Colonic mucosa (tissue), 4 donors: ENCODE measurements at regions not wholly inside any gene's neighbourhood (a gene's known extent, or its start where the extent isn't known, plus 50 kb on each side); places are given as distances from the start of the nearest gene placed in this dataset.

Source experiments
- DNase-seq: peaks from one replicate; pipeline ENCODE4 v3.0.0-alpha.2; 2020
- H3K27ac ChIP-seq: fragments of 200-600 bp; one replicate; pipeline ENCODE4 v1.8.0; 2021
- H3K27me3 ChIP-seq: fragments of 200-600 bp; one replicate; pipeline ENCODE4 v1.8.0; 2021
- H3K36me3 ChIP-seq: fragments of 200-600 bp; one replicate; pipeline ENCODE4 v1.8.0; 2021
- H3K4me1 ChIP-seq: fragments of 200-600 bp; one replicate; pipeline ENCODE4 v1.8.0; 2021; ENCODE audit warnings: mild to moderate bottlenecking
- H3K4me3 ChIP-seq: fragments of 200-600 bp; one replicate; pipeline ENCODE4 v1.8.0; 2021
- H3K9ac ChIP-seq, 2 donors: one replicate each; pipeline ENCODE4 v1.7.0; 2013; ENCODE audit warnings: control low read depth in 2 of 2, low read depth in 2 of 2, low read length in 2 of 2
- H3K9me3 ChIP-seq: fragments of 200-600 bp; one replicate; pipeline ENCODE4 v1.8.0; 2021
- intact Hi-C: fragments of 100-400 bp; cut with DNase I; formaldehyde crosslinking; loops from one replicate; pipeline ENCODE4 v1.14.1; 2022
- TF ChIP-seq, protein P1 (sequence below): fragments of 200-600 bp; IDR thresholded peaks from one replicate; pipeline ENCODE4 v1.8.0; 2022; ENCODE audit warnings: antibody characterized with exemption, mild to moderate bottlenecking
- donor health status: healthy.
- donor health status: DM: no; HTN: no; CAD: no.
- donor health status: DM: no; HTN: no; CAD: no.

DNA sequence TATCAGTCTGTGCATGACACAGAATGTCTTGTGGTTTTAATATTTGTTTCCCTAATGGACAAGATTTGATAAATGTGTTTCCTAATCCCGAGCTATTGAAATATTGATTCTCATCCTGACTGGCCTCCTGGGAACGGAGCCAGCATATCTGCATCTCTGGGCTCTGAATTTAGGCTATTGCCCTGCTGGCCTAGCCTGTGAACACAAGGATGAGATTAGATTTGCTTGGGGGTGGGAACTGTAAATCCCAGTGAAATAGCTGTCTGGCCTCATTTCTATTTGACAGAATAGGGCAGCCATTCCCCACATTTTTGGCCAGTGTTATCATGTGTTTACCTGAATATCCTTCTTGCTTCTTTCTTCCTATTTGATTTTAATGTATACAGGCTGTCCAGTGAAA, 198.4 kb upstream of the SOX4 start:
- H3K9ac ChIP-seq, result no peak overlapping the region
- no peak overlapping the region for H3K27ac ChIP-seq
- TF ChIP-seq, protein P1, sequence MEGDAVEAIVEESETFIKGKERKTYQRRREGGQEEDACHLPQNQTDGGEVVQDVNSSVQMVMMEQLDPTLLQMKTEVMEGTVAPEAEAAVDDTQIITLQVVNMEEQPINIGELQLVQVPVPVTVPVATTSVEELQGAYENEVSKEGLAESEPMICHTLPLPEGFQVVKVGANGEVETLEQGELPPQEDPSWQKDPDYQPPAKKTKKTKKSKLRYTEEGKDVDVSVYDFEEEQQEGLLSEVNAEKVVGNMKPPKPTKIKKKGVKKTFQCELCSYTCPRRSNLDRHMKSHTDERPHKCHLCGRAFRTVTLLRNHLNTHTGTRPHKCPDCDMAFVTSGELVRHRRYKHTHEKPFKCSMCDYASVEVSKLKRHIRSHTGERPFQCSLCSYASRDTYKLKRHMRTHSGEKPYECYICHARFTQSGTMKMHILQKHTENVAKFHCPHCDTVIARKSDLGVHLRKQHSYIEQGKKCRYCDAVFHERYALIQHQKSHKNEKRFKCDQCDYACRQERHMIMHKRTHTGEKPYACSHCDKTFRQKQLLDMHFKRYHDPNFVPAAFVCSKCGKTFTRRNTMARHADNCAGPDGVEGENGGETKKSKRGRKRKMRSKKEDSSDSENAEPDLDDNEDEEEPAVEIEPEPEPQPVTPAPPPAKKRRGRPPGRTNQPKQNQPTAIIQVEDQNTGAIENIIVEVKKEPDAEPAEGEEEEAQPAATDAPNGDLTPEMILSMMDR, result no peak
- H3K9me3 ChIP-seq, result no peaks in the 10 kb centered on the region
- no peak for DNase-seq
- no peaks in the 10 kb centered on the region for H3K27me3 ChIP-seq
- no peak overlapping the region for H3K4me3 ChIP-seq
- H3K36me3 ChIP-seq, result no peaks in the 10 kb centered on the region
- H3K4me1 ChIP-seq, result no peaks in the 10 kb centered on the region
- intact Hi-C loops, result no loop called here

DNA sequence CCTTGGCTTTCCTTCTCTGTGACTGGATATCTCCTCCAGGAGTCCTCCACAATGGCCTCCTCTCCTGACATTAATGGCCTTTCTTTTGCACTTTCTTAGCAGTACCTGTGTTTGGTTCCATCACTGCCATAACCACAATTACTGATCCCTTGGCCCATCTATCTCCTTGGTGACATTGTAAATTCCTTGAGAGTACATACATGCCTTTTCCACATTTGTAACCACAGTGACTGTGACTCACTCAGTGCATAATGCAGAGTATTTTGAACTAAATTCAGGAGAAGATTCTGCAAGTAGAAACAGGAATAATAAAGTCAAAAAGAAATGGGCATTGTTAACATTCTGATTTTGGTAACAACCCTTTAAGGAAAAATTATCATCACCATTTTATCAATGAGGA, 197.2 kb upstream of the SOX4 start:
- H3K4me1 ChIP-seq, result no peaks in the 10 kb centered on the region
- no peaks in the 10 kb centered on the region for H3K36me3 ChIP-seq
- intact Hi-C loops, result no loop called here
- no peak overlapping the region for H3K27ac ChIP-seq
- DNase-seq, result no peak
- no peak overlapping the region for H3K4me3 ChIP-seq
- TF ChIP-seq, protein P1, result no peak
- no peaks in the 10 kb centered on the region for H3K9me3 ChIP-seq
- no peaks in the 10 kb centered on the region for H3K27me3 ChIP-seq
- no peak overlapping the region for H3K9ac ChIP-seq

DNA sequence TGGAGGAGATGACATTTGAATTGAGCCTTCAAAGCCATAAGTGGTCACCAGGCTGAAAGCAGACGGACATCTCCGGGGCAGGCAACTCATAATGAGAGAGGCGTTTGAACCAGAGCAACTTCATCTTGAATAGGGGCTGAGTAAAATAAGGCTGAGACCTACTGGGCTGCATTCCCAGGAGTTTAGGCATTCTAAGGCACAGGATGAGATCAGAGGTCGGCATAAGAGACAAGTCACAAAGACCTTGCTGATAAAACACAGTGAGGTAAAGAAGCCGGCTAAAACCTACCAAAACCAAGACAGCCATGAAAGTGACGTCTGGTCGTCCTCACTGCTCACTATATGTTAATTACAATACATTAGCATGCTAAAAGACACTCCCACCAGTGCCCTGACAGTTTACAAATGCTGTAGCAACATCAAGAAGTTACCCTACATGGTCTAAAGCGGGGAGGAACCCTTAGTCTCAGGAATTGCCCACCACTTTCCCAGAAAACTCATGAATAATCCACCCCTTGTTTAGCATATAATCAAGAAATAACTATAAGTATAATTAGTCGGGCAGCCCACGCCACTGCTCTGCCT, 194.7 kb upstream of the SOX4 start:
- Histone ChIP-seq H3K36me3 (no peaks in the 10 kb centered on the region), H3K27me3 (no peaks in the 10 kb centered on the region)

DNA sequence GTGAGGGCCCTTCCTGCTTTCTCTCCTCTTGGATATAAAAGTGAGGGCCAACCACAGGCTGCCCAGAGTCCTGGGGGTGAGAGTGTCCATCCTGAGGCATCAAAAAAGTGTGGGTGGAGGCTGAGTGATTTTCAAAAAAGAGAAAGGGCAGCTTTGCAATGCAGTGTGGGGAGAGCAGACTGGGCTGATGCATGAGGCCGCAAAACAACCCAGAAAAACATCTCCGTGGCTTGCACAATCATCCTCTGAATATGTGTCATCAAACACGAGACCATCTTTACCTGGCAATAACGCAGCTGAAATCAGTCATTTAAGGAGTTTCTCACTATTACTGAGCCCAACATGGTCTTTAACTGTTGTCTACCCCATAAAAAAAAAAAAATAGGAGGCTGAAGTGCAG, 191.2 kb upstream of the SOX4 start:
- Histone ChIP-seq H3K27ac (no peak overlapping the region), H3K4me3 (no peak overlapping the region), H3K9ac (no peak overlapping the region), H3K9me3 (no peaks in the 10 kb centered on the region), H3K4me1 (no peaks in the 10 kb centered on the region), H3K36me3 (no peaks in the 10 kb centered on the region), H3K27me3 (no peaks in the 10 kb centered on the region)
- intact Hi-C loops, result no loop called here
- TF ChIP-seq, protein P1, result no peak
- no peak for DNase-seq

More for the DNA sequence above, 194.7 kb upstream of the SOX4 start:
- Histone ChIP-seq H3K4me3 (no peak overlapping the region), H3K4me1 (no peaks in the 10 kb centered on the region), H3K9me3 (no peaks in the 10 kb centered on the region), H3K9ac (no peak overlapping the region), H3K27ac (no peak overlapping the region)
- TF ChIP-seq, protein P1, result no peak
- intact Hi-C loops, result no loop called here
- DNase-seq, result no peak

DNA sequence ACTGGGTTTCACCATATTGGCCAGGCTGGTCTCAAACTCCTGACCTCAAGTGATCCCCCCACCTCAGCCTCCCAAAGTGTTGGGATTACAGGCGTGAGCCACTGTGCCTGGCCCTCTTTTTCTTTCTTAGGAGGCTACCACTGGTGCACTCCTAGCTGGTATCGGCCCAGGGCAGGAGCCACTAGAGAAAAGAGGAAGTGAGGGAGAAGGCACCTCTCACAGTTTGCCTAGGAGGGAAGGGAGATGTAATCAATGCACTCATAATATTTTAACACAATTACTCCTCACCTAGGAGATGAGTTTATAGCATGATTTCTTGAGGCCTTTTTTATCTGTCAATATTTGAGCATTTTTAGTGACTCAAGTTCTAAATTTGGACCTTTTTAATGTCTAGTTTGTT, 189.0 kb upstream of the SOX4 start:
- H3K27me3 ChIP-seq, result no peaks in the 10 kb centered on the region
- H3K27ac ChIP-seq, result no peak overlapping the region
- intact Hi-C loops, result no loop called here
- TF ChIP-seq, protein P1, result no peak
- H3K9ac ChIP-seq, result no peak overlapping the region
- DNase-seq, result no peak
- H3K36me3 ChIP-seq, result no peaks in the 10 kb centered on the region
- H3K4me3 ChIP-seq, result no peak overlapping the region
- no peaks in the 10 kb centered on the region for H3K4me1 ChIP-seq
- no peaks in the 10 kb centered on the region for H3K9me3 ChIP-seq
